Esophagus mucosa (tissue), 1 donor: ENCODE measurements at regions not wholly inside any gene's neighbourhood (a gene's known extent, or its start where the extent isn't known, plus 50 kb on each side); places are given as distances from the start of the nearest gene placed in this dataset.

Source experiments
- ATAC-seq: fragments of 200-7000 bp; cut with Tn5 transposase; one replicate; pipeline ENCODE4 v1.9.1; 2020
- donor health status: DM: yes; HTN: yes; CAD: no.

DNA sequence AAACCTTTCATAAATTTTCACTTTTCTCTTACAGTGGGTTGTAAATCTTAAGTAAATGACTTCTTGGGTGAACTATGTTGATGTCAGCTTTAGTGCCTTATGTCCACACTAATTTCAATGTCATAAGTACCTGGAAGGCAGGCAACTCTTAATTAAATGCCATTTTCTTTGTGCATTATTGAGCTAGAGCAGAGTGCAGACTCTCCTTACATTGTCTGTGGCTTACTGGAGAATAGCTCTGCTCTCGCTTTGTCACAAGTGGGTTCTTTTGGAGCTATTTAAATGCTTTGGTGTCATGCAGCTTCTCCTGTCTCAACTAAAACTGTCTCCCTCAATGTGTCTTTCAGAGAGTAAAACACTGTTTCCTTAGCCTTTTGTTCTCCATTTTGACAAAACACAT is 411.6 kb downstream of the STIM2 start:
- ATAC-seq, result no peak

DNA sequence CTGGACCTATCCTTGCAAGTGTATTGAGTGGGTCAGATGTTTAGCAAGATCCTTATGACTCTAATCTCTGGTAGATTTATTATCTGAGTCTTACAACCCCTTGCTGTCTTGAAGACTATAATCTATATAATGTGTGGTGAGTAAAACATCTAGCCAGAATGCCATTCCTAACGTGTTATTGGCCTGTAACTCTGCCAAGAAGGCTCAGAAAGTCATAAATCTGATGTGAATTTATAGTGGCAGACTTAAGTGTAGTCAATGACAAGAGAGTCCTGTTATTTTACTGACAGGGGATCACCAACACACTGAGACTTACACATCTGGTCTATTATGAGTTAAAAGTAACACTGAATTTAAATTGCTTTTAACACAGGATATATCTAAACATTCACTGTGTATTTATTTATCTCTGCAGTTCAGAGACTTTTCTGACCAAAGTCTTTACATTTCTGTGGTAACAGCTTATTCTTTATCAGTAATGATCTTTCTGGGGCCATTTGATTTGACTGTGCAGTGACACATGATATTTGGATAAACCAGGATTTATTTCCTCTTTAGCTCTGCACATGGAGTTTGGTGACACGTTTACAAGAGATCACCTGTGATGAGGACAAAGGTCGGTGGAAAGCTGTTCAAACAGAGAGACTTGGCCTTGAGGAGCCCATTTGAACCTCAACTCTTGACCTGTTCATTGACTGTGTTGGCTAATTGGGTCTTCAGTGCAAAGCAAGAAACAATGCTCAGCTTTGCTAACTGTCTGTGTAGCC is 415.8 kb downstream of the STIM2 start:
- no peak for ATAC-seq

DNA sequence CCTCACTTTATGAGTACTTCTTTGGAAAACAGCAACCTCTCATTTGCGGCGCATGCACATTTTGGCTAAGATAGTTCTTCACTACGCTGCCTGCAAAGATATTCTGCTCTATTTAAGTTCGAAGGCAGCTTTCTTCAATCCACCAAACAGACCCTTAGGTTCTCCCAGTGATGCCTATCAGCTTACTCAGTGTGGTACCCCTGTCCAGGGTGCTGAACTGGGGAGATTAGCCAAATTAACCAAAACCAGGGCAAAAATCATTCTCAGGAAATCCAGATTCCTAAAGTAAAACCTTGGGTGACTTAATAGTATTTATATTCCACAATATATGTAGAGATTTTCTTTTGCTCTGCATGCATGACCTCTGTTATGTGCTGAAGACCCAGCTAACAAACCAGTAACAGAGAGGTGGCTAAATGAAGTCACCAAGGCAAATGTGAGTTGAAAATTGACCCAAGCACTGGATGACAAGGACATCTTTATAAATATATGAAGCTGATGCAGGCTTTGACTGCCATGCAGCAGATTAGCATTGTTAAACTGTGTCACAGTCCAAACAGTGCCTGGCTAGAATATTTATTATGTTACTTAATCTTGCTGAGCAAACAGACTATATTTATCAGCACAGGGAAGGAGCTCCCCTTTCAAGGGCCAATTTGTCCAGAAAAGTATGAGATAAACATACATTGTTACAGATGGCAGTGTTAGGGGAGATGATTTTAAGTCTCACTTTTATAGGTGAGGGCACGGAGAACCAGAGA is 418.2 kb downstream of the STIM2 start:
- ATAC-seq, result no peak

DNA sequence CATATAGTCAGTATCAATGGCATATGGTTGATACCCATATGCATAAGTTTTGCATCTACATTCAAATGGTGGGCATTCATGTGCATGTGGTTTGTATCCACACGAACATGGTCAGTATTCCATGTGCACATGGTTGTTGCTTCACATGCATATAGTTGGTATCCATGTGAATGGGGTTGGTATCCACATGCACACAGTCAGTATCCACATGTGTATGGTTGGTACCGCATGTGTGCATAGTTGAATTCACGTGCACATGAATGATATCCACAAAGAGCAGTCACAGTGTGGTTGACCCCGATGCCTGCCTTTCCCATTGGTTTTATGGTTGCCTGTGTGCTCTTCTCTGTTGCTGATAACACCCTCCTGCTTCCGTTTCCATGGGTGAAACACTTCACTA is 427.9 kb downstream of the STIM2 start:
- no peak for ATAC-seq

DNA sequence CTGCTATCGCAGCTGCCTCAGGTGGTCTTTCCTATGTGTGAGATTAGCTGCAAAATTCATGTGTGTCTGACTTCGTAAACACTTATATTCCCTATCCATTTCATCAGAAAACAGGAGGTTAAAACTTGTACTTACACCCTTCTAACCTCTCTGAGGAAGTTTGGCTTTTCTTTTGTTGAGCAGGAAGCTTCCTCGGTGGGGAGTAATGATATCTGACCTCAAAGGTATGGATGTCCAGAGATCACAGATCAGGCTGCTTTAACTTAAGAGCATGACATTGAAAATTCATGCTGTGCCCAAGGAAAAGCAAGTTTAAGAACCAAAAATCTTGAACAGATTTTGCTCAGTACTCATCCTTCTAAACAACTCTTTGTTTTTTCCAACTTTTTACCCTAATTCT is 429.1 kb downstream of the STIM2 start:
- ATAC-seq, result no peak

DNA sequence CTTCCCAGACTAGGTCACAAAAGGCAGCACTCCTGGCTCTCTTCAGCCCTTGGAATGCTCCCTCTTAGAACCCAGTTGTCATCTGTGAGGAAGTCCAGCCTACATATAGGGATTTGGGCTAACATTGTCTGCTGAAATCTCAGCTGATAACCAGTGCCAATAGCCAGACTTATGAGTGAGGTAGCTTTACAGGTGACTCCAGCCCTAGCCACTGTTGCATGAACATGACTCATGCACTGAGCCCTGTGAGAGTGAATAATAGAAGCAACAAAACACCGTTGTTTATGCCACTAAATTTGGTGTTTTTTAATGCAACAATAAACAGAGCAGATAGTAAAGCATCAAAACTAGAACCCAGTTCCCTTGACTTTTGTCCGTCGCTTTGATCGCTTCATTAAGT is 433.2 kb downstream of the STIM2 start:
- no peak for ATAC-seq

DNA sequence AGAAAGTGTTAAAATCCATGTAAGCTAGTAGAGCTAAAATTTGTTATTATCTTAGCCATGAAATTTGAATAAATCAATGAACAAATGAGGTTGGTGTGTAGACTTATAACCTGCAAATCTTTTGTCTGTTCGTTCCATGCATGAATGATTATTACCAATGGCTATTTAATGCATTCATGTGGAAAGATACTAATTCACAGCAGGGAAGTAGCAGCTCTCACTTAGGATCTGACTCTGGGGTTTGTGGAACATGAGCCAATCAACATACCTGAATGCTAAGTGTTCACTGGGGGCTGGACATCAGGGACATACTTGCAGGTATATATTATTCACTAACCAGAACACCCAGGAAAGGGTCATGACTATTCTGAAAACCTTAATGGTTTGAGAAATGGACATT is 444.1 kb downstream of the STIM2 start:
- ATAC-seq, result no peak

DNA sequence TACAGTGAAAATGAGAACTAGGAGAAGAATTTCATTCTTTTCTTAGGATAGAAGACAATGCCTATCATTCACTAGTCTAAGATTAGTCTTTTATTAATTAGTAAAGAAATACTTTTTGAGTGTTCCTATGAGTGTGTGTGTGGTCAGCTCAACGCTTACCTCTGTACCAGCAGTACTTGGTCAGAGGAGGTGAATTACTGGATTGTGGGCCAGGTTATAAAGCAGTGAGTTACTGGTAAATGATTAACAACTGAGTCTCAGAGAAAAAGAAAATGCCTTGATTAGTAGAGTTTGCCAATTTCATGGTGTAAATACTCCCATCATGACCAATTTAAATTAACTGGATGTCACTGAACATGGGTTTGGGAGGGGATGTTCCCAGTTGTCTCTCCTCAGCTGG is 444.6 kb downstream of the STIM2 start:
- no peak for ATAC-seq

DNA sequence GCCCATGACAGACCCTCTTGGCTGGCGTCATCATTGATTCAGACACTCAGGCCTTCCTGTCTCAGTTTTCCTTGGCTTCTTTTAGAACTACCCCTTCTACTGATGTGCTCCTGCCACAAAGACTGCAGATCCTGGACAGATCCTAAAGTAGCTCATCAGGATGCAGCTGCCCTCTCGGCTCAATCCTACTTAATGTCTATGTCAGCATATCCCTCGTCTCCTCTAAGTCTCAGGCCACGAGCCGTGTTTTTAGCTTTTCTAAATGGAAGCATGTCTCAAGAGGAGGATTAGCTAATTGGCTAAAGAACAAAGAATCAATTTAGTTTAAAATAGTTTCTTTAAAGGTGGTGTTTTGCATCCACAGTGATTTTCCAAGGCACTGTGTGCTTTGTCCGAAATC is 447.7 kb downstream of the STIM2 start:
- no peak for ATAC-seq

DNA sequence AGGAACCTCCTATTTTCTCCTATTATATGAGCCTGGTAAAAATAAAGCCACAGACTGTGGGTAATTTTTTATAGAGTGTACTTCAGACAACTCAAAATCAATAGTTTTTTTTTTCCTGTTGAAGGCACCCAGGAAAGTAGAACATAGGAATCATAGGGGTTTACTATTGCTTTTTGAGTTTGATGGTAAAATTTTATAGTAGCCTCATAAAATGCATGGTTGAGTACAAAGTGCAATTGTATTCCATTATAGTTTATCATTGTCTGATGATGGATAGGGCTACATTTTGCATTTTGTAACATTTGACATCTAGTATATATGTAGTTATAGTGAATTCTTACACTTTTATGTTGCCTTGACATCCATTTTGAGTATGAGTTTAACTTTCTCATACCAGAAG is 455.0 kb downstream of the STIM2 start:
- ATAC-seq, result no peak

DNA sequence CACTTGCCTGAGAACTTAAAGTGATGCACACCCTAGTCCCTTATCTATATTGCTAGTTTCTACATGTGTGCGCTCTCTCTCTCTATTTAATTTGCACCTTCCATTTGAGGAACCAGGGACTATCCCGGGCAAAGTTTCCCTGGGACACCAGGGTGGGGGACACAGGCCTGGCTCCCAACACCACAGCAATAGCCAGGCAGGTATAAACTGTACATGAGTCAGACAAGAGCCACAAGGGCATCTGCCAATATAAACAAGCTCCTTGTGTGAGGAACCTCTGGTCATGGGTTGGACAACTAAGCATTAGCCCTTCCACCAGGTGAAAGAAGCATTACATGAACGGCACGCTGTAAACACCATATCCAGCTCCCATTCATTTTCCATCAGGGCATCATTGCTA is 455.5 kb downstream of the STIM2 start:
- ATAC-seq, result no peak

DNA sequence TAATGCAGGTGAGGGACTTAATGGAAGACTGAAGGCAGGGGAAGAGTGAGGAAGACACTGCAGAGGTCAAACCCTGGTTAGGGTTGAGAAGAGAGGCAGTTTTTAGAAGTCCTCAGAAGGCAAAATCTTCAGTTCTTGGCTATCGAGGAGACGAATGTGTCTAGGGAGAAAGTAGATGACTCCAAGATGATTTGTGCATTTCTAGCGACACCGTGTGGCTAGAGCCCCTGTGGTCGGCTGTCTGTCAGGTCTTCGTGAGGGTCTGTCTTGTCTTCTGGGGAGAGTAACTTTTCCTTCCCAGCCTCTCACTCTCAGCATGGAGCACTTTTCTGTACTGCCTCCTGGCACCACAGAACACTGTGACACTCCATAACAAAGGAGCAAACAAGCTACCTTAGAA is 458.1 kb downstream of the STIM2 start:
- no peak for ATAC-seq

DNA sequence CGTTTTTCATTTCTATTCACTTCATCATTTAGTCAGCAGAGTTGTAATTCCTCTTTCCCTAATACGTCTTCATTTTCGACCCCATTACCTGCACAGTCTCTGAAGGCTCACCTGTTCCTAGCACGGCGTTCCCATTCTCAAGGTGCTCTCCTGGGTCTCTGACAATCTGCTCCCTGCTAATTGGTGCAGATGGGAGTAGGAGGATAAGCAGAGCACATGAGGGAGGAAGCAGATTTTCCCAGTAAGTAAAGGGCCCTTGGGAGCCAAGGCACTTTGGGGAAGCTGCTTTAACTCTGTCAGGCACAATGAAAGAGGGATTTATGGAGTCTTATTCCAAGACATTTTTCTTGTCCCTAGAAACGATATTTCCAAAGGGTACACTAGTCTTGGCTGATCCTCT is 466.4 kb downstream of the STIM2 start:
- no peak for ATAC-seq

DNA sequence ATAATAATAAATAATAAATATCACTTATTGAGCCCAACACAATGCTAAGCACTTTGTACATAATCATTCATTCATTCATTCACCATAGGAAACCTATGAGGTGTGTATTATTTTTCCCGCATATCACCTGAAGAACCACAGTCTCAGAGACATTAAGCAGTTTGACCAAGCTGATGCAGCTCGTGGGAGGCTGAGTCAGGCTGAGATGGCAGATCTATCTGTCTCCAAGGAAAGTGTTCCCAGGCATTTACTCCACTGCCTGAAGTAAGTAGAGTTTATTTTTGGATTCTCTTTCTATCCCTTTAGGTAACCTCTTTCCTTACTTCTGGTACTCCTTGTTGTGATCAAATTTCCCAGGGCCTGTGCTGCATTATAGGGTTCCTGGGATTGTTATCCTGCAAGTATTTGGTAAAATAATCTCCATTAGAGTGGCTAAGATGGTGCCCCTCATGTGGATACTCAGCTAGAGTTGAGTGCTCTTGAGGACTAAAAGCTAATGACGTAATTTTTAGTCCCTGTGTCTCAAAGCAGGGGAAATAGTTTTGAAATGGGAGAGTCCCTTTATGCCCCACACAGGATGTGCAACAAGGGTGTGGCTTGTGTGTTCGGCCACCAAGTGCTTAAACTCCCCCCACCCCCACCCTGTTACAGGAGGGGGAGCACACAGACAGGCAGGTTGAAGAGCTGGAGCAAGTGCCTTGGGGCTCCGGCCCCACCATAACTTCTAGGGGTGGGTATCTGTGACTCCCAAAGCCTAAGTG is 467.0 kb downstream of the STIM2 start:
- no peak for ATAC-seq

DNA sequence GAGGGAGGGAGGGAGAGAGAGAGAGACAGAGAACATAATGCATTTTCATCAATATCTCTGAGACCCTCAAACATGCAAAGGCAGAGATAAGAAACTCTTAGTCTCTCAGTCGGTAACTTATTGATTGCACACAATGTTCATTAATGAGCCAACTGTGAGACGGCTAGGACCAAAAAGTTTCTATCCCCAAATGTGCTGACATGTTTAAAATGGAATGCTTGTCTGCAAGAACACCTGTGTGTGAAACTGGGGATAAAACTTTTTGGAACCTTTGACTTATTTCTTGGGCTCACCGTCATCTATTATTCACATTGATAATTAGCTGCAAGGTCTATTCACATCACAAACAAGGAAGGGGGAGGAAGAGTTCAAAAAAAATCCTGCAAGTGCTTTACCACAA is 477.9 kb downstream of the STIM2 start:
- ATAC-seq, result no peak

DNA sequence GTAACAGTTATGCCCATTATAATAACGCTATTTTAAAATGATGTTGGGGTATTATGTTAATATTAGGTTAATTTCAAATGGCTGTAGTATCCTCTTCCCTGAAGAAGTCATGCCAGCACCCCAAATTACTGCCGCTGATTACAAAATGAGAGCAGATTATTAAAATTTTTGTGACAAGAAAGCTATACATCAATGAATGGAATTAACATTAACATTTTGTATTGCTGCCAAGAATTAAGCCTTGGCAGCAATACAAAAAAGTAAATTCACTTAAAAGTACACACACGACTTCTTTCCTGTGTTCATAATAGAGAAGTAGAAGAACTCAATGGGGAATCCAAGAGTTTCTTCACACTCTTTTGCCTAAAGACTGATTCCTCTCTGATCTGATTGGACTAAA is 482.8 kb downstream of the STIM2 start:
- ATAC-seq, result no peak

DNA sequence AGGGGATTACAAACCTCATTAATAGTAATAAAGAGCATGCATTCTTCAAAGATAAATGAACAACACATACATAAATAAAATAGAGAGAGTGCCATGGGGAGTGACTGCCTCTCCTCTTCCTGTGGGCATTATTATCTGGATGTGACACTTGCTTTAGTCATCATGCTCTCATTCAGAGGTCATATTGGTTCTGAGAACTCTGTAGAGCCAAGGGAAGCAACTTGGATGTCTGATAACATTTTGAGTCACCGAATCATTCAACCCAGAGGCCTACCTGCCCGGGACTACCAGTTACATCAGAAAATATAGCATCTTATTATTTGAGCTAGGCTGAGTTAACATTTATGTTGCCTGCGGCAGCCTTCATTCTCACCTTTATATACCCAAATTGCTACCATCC is 489.5 kb downstream of the STIM2 start:
- ATAC-seq, result no peak

DNA sequence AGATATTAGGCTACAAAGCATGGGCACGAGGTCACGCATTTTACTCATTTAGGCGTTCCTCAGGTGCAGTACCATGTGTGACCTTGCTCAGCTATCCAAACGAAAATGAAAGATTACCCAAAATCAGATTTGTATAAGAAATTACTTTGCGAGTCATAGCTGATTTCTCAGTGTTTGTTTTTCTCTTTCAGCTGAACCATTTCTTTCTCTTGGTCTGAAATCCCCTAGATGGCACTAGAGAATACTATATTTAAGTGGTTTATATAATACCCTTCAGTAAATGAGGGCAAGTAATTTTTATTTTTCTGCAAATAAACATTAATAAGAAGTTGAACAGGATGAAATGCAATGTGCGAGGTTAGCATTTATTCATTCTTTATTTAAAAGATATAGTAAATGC is 496.6 kb downstream of the STIM2 start:
- ATAC-seq, result no peak

DNA sequence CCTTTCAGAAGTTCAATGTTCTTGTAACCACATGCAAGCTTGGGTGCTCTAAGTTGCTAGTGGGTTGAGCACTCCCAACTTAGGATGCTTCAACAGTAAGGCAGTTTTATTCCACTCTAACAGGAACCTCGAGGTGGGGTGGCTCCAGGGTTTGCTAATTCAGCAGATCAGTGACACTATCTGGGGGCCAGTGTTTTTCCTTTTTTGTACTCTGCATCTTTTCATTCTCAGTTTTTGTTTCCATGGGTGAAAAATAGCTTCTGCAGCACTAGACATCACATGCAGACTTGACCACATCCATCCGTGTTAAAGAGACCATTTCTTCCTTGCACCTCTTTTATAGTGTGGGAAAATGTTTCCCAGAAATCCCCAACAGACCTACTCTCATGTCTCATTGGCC is 497.6 kb downstream of the STIM2 start:
- no peak for ATAC-seq

DNA sequence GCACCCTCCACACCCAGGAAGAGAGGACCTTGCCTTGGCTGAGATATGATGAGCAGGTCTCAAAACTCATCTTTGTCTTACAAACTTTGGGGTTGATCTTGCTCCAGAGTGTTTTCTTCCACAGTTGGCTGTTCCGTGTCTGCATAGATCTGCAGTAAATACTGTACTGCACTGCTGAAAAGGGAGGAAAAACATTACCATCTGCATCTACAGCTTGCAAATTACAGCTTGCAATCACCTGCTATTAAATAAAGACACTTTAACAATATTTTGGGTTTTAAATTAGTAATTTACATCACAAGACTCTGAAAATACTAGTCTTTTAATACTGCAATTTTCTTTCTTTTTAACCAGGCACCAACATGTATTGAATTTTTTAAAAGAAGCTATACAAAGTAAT is 499.5 kb downstream of the STIM2 start:
- no peak for ATAC-seq

DNA sequence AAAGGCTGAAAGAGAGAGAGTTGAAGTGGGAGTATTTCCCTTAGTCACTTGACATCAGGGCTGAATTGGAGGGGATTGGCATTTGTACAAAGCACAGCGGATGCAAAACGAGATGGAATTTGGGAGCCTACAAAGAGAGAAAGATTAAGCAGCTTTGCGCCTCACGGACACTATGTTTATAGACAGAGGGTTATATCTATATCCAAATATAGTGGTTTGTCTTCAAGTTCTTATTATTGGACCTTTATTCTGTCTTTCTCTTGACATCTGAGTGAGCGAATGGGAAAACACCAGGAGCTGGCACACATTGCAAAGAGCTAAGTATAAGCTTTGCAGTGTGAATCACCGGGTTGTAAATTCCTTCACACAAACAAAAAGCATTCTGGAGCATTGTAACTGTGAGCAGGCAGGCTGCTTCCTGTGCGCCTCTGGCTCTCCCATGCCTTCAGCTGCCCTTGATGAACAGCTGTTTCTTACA is 500.2 kb downstream of the STIM2 start:
- no peak for ATAC-seq

DNA sequence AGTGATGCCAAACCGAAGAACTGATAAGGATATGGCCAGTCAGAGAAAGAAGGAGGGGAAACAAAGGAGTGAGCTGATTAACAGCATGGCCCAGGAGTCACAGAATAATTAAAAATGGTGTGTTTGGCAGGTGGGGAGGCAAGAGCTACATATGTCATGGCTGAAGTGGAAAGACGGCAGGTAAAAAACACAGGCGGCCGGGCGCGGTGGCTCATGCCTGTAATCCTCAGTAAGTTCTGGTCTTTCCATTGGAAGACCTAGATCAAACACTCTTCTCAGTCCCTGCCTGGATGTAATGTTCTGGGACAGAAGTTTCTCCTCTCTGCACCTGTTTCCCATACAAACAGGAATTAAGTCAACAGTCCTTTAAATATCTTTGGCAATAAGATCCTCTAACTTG is 503.9 kb downstream of the STIM2 start:
- ATAC-seq, result no peak

DNA sequence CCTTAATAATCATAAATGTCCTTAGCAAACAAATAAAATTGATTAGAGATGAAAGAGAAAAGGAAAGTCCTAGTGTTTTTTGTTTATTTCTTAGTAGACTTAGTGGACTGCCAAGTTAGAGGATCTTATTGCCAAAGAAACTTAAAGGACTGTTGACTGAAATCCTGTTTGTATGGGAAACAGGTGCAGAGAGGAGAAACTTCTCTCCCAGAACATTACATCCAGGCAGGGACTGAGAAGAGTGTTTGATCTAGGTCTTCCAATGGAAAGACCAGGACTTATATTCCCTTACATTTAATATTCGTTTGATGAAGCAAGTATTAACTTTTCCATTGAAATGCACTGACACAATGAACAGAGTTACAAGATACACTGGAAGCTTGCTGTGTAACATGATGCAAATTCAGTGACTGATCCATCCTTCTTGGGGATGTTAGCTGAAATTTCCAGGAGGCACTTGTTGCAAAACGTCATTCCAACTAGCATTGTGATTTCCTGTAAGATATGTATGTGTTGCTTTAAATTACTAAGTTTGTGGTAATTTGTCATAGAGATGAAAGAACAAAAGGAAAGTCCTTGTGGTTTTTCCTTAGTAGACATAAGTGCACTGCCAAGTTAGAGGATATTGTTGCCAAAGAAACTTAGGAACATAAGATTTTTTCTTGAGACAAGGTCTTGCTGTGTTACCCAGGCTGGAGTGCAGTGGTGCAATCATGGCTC is 505.6 kb downstream of the STIM2 start:
- no peak for ATAC-seq
